ENCODE measurements at regions not wholly inside any gene's neighbourhood (a gene's known extent, or its start where the extent isn't known, plus 50 kb on each side); places are given as distances from the start of the nearest gene placed in this dataset.
A peak's percentile ranks its signal among the peaks of the same experiment; 100 is the strongest.

DNA sequence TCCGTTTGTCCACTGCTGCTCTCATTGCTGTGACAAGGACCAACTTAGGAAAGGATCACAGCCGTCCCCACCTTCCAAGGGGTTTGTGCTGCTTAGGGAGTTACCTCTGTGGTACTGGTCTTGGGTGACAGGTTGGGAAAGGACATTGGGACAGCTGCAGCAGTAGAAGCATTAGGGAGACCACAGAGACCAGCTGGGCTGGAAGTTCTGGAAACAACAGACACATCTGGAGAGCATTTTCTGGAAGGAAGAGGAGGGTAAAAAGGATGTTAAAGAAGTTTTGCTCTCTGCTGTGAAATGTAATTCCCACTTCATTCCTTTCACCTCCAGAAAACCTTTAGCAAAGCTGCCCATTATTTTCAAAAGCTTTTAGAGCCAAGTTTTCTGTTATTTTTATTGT, 304.2 kb downstream of the LRFN2 start:
- H3K9me3 ChIP-seq (ENCODE audit: control insufficient read depth, insufficient read depth, low read length) = no peaks in the 10 kb centered on the region
- peaks cover 25% of the 10 kb centered on the region for H3K27me3 ChIP-seq (ENCODE audit: control insufficient read depth, insufficient read depth, low read length)
- no peak overlapping the region for H3K27ac ChIP-seq (ENCODE audit: low read depth, low read length)
- peaks cover 3% of the 10 kb centered on the region for H3K4me1 ChIP-seq (ENCODE audit: control insufficient read depth, insufficient read depth, low read length)
- H3K4me3 ChIP-seq (ENCODE audit: low read depth, low read length) = no peak overlapping the region
- no peaks in the 10 kb centered on the region for H3K36me3 ChIP-seq (ENCODE audit: control insufficient read depth, insufficient read depth, low read length)
- no peak for DNase-seq (ENCODE audit: low read depth in 4 of 6, low spot score in 6 of 6)
- WGBS (ENCODE audit: insufficient coverage) = 100% methylated on average over 1 of the region's 2 CpGs

DNA sequence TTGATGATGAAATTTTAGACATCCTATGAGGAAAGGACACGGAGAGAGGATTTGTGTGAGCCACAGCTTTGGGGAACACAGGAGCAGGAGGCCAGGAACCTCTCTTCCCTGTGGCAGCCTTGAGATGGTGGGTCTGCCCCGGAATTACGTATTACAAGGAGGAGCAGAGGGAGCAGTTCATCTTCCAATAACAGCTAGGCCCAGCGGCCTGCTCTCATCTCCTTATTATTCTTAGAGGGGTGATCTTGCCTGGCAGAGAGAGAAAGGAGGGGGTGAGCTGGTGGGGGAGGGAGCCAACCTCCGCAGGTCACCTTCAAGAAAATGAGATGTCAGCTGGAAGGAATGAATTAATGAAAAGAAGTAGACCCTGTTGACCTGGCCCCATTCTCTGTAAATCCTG, 305.8 kb downstream of the LRFN2 start:
- WGBS (ENCODE audit: insufficient coverage) = 83% methylated on average over 4 of the region's 5 CpGs
- H3K36me3 ChIP-seq (ENCODE audit: control insufficient read depth, insufficient read depth, low read length) = no peaks in the 10 kb centered on the region
- peak in 1 of 6 donors; percentile 66 for DNase-seq (ENCODE audit: low read depth in 4 of 6, low spot score in 6 of 6)

DNA sequence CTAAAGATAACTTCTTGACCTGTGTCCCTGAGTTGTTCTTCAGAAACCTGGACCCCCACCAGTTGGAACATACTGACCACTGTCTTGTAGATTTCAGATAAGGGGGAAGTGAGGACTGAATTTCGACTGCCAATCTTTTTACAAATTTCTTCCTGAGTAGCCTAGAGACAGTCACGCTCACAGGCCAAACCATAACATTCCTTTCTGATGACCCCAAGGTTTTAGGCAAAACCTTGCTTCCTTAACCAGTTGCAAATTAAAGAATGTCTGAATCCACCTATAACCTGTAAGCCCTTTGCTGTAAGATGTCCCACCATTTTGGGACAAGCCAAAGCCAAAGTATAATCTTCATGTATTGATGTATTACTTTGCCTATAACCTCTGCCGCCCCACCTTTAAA, 306.9 kb downstream of the LRFN2 start:
- Histone ChIP-seq H3K36me3 (ENCODE audit: control insufficient read depth, insufficient read depth, low read length) (no peaks in the 10 kb centered on the region), H3K9me3 (ENCODE audit: control insufficient read depth, insufficient read depth, low read length) (no peaks in the 10 kb centered on the region), H3K4me3 (ENCODE audit: low read depth, low read length) (no peak overlapping the region), H3K4me1 (ENCODE audit: control insufficient read depth, insufficient read depth, low read length) (peaks cover 5% of the 10 kb centered on the region), H3K27ac (ENCODE audit: low read depth, low read length) (no peak overlapping the region), H3K27me3 (ENCODE audit: control insufficient read depth, insufficient read depth, low read length) (peaks cover 10% of the 10 kb centered on the region)
- DNase-seq (ENCODE audit: low read depth in 4 of 6, low spot score in 6 of 6) = no peak
- 100% methylated on average over 2 of the region's 3 CpGs for WGBS (ENCODE audit: insufficient coverage)

More for the DNA sequence above, 305.8 kb downstream of the LRFN2 start:
- Histone ChIP-seq H3K9me3 (ENCODE audit: control insufficient read depth, insufficient read depth, low read length) (no peaks in the 10 kb centered on the region), H3K4me1 (ENCODE audit: control insufficient read depth, insufficient read depth, low read length) (peaks cover 5% of the 10 kb centered on the region), H3K27me3 (ENCODE audit: control insufficient read depth, insufficient read depth, low read length) (peaks cover 22% of the 10 kb centered on the region), H3K4me3 (ENCODE audit: low read depth, low read length) (no peak overlapping the region), H3K27ac (ENCODE audit: low read depth, low read length) (no peak overlapping the region)

DNA sequence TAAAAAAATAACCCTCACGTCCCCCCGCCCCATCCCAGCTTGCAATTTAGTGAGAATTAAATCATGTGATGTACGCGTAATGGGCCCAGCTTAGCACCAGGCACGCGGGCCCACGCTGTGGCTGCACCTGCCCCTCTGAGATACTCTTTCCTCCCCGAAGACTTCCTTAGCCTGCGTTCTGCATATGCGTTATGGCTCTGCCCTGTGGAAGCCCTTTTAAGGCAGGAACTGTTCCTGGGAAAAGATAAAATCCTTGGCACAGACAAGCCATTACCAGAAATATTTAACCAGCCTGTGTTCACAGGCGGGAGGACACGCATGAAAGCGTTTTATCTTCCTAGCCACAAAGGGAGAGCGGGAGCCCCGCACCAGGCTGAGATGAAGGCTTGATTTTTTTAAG, 311.0 kb downstream of the LRFN2 start:
- peak in 2 of 6 donors; percentile 14 to 89 for DNase-seq (ENCODE audit: low read depth in 4 of 6, low spot score in 6 of 6)
- Histone ChIP-seq H3K4me1 (ENCODE audit: control insufficient read depth, insufficient read depth, low read length) (peaks cover 3% of the 10 kb centered on the region), H3K27ac (ENCODE audit: low read depth, low read length) (no peak overlapping the region), H3K4me3 (ENCODE audit: low read depth, low read length) (no peak overlapping the region), H3K36me3 (ENCODE audit: control insufficient read depth, insufficient read depth, low read length) (no peaks in the 10 kb centered on the region), H3K27me3 (ENCODE audit: control insufficient read depth, insufficient read depth, low read length) (no peaks in the 10 kb centered on the region), H3K9me3 (ENCODE audit: control insufficient read depth, insufficient read depth, low read length) (no peaks in the 10 kb centered on the region)
- WGBS (ENCODE audit: insufficient coverage) = 90% methylated on average over 8 of the region's 15 CpGs

DNA sequence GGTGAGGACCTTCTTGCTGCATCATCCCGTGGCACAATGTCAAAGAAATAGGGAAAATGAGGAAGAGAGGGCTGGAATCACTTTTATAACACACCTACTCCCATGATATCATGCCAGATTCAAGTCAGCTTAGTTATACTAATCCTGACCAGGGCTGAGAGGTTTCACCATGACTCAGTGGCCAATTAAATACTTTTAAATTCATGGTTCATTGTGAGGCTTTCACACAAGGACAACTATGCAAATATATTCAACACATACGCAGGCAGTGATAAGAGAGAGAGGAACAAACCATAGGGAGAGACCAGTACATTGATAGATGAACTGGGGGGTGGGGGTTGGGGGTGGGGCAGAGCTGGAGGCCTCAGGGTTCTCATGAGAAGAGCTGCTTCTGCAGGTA, 313.1 kb downstream of the LRFN2 start:
- no peaks in the 10 kb centered on the region for H3K9me3 ChIP-seq (ENCODE audit: control insufficient read depth, insufficient read depth, low read length)
- H3K27ac ChIP-seq (ENCODE audit: low read depth, low read length) = no peak overlapping the region
- no CpG with 5 or more reads among the region's 2 CpGs for WGBS (ENCODE audit: insufficient coverage)
- H3K36me3 ChIP-seq (ENCODE audit: control insufficient read depth, insufficient read depth, low read length) = no peaks in the 10 kb centered on the region
- H3K4me3 ChIP-seq (ENCODE audit: low read depth, low read length) = no peak overlapping the region
- DNase-seq (ENCODE audit: low read depth in 4 of 6, low spot score in 6 of 6) = no peak
- H3K27me3 ChIP-seq (ENCODE audit: control insufficient read depth, insufficient read depth, low read length) = no peaks in the 10 kb centered on the region
- peaks cover 3% of the 10 kb centered on the region for H3K4me1 ChIP-seq (ENCODE audit: control insufficient read depth, insufficient read depth, low read length)

DNA sequence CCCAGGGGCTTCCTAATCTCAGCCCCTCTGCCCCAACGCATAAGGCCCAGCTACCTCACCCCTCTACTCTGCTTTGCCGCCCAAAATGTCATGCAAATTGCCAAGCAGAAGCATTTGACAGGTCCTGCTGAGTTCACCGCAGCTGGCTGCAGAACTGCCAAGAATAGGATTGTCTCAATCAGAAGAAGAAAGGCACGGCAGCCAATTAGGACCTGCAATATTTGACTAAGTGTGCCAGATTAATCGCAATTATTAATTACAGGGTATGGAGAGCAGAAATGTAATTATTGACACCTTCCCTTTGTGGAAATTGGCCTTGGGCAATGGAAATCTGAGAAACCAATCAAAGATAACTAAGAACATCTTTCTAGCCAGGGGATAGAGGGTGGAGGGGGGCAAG, 318.6 kb downstream of the LRFN2 start:
- Histone ChIP-seq H3K4me3 (ENCODE audit: low read depth, low read length) (no peak overlapping the region), H3K9me3 (ENCODE audit: control insufficient read depth, insufficient read depth, low read length) (no peaks in the 10 kb centered on the region), H3K27me3 (ENCODE audit: control insufficient read depth, insufficient read depth, low read length) (no peaks in the 10 kb centered on the region), H3K36me3 (ENCODE audit: control insufficient read depth, insufficient read depth, low read length) (no peaks in the 10 kb centered on the region), H3K4me1 (ENCODE audit: control insufficient read depth, insufficient read depth, low read length) (no peaks in the 10 kb centered on the region), H3K27ac (ENCODE audit: low read depth, low read length) (no peak overlapping the region)
- 24% methylated on average over 2 of the region's 5 CpGs for WGBS (ENCODE audit: insufficient coverage)
- no peak for DNase-seq (ENCODE audit: low read depth in 4 of 6, low spot score in 6 of 6)

DNA sequence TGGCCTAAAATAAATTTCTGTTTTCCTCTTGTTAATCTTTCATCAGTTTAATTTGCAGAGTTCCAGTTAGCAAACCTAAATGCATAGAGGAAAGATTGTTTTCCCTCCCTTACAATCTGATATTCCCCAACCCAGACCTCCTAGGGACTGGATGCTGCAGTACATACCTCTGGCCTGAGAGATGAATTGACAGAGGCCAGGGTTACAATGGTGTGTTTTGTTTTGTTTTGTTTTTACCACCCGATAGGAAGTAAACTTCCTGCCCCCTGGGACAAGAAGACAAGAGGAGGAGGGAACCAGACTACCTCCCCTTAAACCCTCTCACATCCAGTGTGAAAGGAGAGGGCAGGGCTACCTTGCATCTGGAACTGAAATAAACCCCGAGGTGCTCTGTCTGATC, 319.0 kb downstream of the LRFN2 start:
- Histone ChIP-seq H3K36me3 (ENCODE audit: control insufficient read depth, insufficient read depth, low read length) (no peaks in the 10 kb centered on the region), H3K4me1 (ENCODE audit: control insufficient read depth, insufficient read depth, low read length) (no peaks in the 10 kb centered on the region), H3K27me3 (ENCODE audit: control insufficient read depth, insufficient read depth, low read length) (no peaks in the 10 kb centered on the region), H3K4me3 (ENCODE audit: low read depth, low read length) (no peak overlapping the region), H3K9me3 (ENCODE audit: control insufficient read depth, insufficient read depth, low read length) (no peaks in the 10 kb centered on the region), H3K27ac (ENCODE audit: low read depth, low read length) (no peak overlapping the region)
- DNase-seq (ENCODE audit: low read depth in 4 of 6, low spot score in 6 of 6) = no peak
- 17% methylated on average over 1 of the region's 2 CpGs for WGBS (ENCODE audit: insufficient coverage)

DNA sequence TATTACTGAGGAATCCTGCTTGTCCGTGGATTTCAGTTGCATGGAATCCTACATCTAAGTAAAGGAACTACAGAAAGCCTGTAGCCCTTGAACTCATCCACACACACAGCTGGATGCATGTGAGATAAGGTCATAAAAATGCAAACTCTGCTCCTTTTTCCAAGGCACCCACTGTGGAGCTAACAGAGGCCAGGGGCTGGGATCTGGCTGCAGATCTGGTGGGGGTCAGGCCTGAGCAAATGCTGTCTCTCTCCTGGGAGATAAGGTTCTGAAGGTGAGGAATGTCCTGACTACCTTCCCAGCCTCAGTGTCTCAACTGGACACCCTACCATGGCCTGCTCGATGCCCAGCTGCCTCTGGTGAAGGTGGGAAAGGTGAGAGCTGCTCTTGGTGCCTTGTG, 321.5 kb downstream of the LRFN2 start:
- Histone ChIP-seq H3K27ac (ENCODE audit: low read depth, low read length) (no peak overlapping the region), H3K36me3 (ENCODE audit: control insufficient read depth, insufficient read depth, low read length) (no peaks in the 10 kb centered on the region), H3K9me3 (ENCODE audit: control insufficient read depth, insufficient read depth, low read length) (no peaks in the 10 kb centered on the region), H3K4me1 (ENCODE audit: control insufficient read depth, insufficient read depth, low read length) (no peaks in the 10 kb centered on the region), H3K4me3 (ENCODE audit: low read depth, low read length) (no peak overlapping the region), H3K27me3 (ENCODE audit: control insufficient read depth, insufficient read depth, low read length) (no peaks in the 10 kb centered on the region)
- no CpG with 5 or more reads among the region's 2 CpGs for WGBS (ENCODE audit: insufficient coverage)
- no peak for DNase-seq (ENCODE audit: low read depth in 4 of 6, low spot score in 6 of 6)

DNA sequence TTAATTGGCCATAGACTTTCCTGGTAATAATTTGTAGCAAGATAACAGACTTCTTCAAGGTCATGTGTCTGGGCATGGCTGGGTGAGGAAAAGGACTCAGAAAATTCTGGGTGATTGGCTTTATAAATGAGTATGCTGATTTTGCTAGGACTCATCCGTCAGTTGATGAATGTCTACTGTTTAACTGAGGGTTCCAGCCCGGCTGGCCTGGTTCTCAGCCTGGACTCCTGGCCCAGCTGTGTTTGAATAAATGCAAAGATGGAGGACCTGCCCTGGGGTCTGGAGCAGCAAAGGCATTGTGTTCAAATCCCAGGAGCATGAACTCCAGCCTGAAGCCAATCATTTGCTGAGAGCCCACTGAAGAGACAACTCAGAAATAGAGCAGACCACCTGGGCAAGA, 323.2 kb downstream of the LRFN2 start:
- WGBS (ENCODE audit: insufficient coverage) = 67% methylated on average over 1 of the region's 2 CpGs
- H3K4me1 ChIP-seq (ENCODE audit: control insufficient read depth, insufficient read depth, low read length) = no peaks in the 10 kb centered on the region

DNA sequence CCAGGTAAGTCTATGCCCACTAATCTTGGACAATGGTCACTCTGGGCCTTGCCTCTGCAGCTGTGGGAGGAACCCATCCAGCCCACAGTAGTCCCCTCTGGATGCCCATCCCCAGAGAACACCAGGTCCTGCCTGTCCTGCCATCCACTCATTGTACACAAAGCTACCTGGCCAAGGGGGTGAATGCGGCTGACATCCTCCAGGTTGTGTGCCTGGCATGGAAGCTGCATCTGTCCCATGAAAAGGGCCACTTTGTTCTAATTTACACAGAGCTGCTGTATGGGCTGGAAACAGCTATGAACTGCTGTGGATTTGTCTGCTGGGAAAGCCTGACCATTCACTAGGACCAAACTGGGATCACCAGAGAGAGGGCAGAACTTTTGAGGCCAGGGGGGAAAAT, 324.8 kb downstream of the LRFN2 start:
- DNase-seq (ENCODE audit: low read depth in 4 of 6, low spot score in 6 of 6) = no peak
- no peak overlapping the region for H3K4me3 ChIP-seq (ENCODE audit: low read depth, low read length)
- whole genome bisulfite sequencing (ENCODE audit: insufficient coverage) = 82% methylated on average over 1 of the region's 1 CpG
- H3K36me3 ChIP-seq (ENCODE audit: control insufficient read depth, insufficient read depth, low read length) = no peaks in the 10 kb centered on the region
- H3K27ac ChIP-seq (ENCODE audit: low read depth, low read length) = no peak overlapping the region
- H3K9me3 ChIP-seq (ENCODE audit: control insufficient read depth, insufficient read depth, low read length) = no peaks in the 10 kb centered on the region
- no peaks in the 10 kb centered on the region for H3K4me1 ChIP-seq (ENCODE audit: control insufficient read depth, insufficient read depth, low read length)
- H3K27me3 ChIP-seq (ENCODE audit: control insufficient read depth, insufficient read depth, low read length) = no peaks in the 10 kb centered on the region

More for the DNA sequence above, 323.2 kb downstream of the LRFN2 start:
- H3K9me3 ChIP-seq (ENCODE audit: control insufficient read depth, insufficient read depth, low read length) = no peaks in the 10 kb centered on the region
- DNase-seq (ENCODE audit: low read depth in 4 of 6, low spot score in 6 of 6) = no peak
- H3K27me3 ChIP-seq (ENCODE audit: control insufficient read depth, insufficient read depth, low read length) = no peaks in the 10 kb centered on the region
- H3K36me3 ChIP-seq (ENCODE audit: control insufficient read depth, insufficient read depth, low read length) = no peaks in the 10 kb centered on the region
- no peak overlapping the region for H3K27ac ChIP-seq (ENCODE audit: low read depth, low read length)
- no peak overlapping the region for H3K4me3 ChIP-seq (ENCODE audit: low read depth, low read length)
